Transverse colon (tissue), 4 donors: ENCODE measurements at regions not wholly inside any gene's neighbourhood (a gene's known extent, or its start where the extent isn't known, plus 50 kb on each side); places are given as distances from the start of the nearest gene placed in this dataset.

Experiments
- CTCF ChIP-seq, 5 experiments: fragments of 200-600 bp in 3 of 5; fragments of 450-650 bp in 2 of 5; sonication (generic) in 3 of 5; IDR thresholded peaks; 1 replicate in 2 of 5; 2 replicates in 3 of 5; pipeline ENCODE4 v1.5.1; 2016 to 2017; ENCODE audit warnings: antibody characterized with exemption in 5 of 5, inconsistent platforms in 3 of 5, mild to moderate bottlenecking in 2 of 5, moderate library complexity in 1 of 5
- EP300 ChIP-seq: sonication (generic); formaldehyde crosslinking; IDR thresholded peaks from one replicate; pipeline ENCODE4 v1.6.1; 2017; ENCODE audit warnings: antibody characterized with exemption, low read depth
- POLR2A ChIP-seq: fragments of 450-650 bp; IDR thresholded peaks from one replicate; pipeline ENCODE4 v1.6.1; 2016; ENCODE audit warnings: antibody characterized with exemption, mild to moderate bottlenecking, moderate library complexity
- POLR2AphosphoS5 ChIP-seq, 3 donors: sonication (generic); formaldehyde crosslinking; IDR thresholded peaks; one replicate each; pipeline ENCODE4 v1.6.1; 2016; ENCODE audit warnings: antibody characterized with exemption in 3 of 3

- TF ChIP-seq POLR2A = no peak
- TF ChIP-seq CTCF (IDR thresholded peaks at IDR 0.05) = no peak
- no peak for TF ChIP-seq EP300
- TF ChIP-seq POLR2AphosphoS5 (IDR thresholded peaks at IDR 0.05) = no peak
Measured at GRCh38 chr14:100421756-100422470, 98.8 kb downstream of the SLC25A47 start.
